Natural killer cell (primary cell): ENCODE measurements at regions not wholly inside any gene's neighbourhood (a gene's known extent, or its start where the extent isn't known, plus 50 kb on each side); places are given as distances from the start of the nearest gene placed in this dataset.

Source experiments
- ATAC-seq, 3 donors: fragments of 150-1000 bp in 2 of 3; fragments of 200-7000 bp in 1 of 3; cut with Tn5 transposase; 1 replicate in 1 of 3; 2 replicates in 2 of 3; pipeline ENCODE4 v1.10.0; 2021; ENCODE audit warnings: mild to moderate bottlenecking in 2 of 3, moderate library complexity in 2 of 3
- DNase-seq, 2 donors: peaks; one replicate each; pipeline versions ENCODE4 v3.0.0 to v3.0.0-alpha.2; 2013 to 2021; ENCODE audit warnings: mixed read lengths in 1 of 2
- H3K27ac ChIP-seq: one replicate; pipeline ENCODE4 v1.5.1; 2013; ENCODE audit warnings: mild to moderate bottlenecking, low read length
- H3K27me3 ChIP-seq: one replicate; pipeline ENCODE4 v1.6.1; 2013; ENCODE audit warnings: low read length; ENCODE audit not compliant: control insufficient read depth, insufficient read depth
- H3K36me3 ChIP-seq: one replicate; pipeline ENCODE4 v1.6.1; 2013; ENCODE audit warnings: low read length; ENCODE audit not compliant: control insufficient read depth, insufficient read depth
- H3K4me1 ChIP-seq: one replicate; pipeline ENCODE4 v1.6.1; 2013; ENCODE audit warnings: low read length; ENCODE audit not compliant: control insufficient read depth, insufficient read depth
- H3K4me3 ChIP-seq: one replicate; pipeline ENCODE4 v1.5.1; 2013; ENCODE audit warnings: low read length
- H3K9me3 ChIP-seq: one replicate; pipeline ENCODE4 v1.6.1; 2013; ENCODE audit warnings: low read length; ENCODE audit not compliant: control insufficient read depth, insufficient read depth
- H3K27ac Mint-ChIP-seq, 2 donors: one replicate each; pipeline ENCODE4 v1.8.0; 2022; ENCODE audit warnings: mild to moderate bottlenecking in 2 of 2, mixed read lengths in 2 of 2, moderate library complexity in 1 of 2
- H3K27me3 Mint-ChIP-seq, 2 donors: one replicate each; pipeline ENCODE4 v1.8.0; 2022; ENCODE audit warnings: low read depth in 2 of 2, mixed read lengths in 2 of 2
- H3K36me3 Mint-ChIP-seq: one replicate; pipeline ENCODE4 v1.8.0; 2022; ENCODE audit warnings: mixed read lengths
- H3K4me1 Mint-ChIP-seq, 2 donors: one replicate each; pipeline ENCODE4 v1.8.0; 2022; ENCODE audit warnings: mixed read lengths in 2 of 2
- H3K4me3 Mint-ChIP-seq: one replicate; pipeline ENCODE4 v1.8.0; 2022; ENCODE audit warnings: mild to moderate bottlenecking, moderate library complexity, mixed read lengths
- H3K9me3 Mint-ChIP-seq, 2 donors: one replicate each; pipeline ENCODE4 v1.8.0; 2022; ENCODE audit warnings: mixed read lengths in 2 of 2
- WGBS: methylation state at CpG from one replicate; pipeline ENCODE4 v1.1.7; 2013; ENCODE audit warnings: missing lambda C conversion rate; ENCODE audit not compliant: insufficient coverage; 5-methylcytosine and 5-hydroxymethylcytosine counted together
- intact Hi-C: fragments of 100-400 bp; cut with micrococcal nuclease; formaldehyde crosslinking; loops from one replicate; pipeline ENCODE4 v1.14.2; 2022
- TF ChIP-seq, protein P1 (sequence below): fragments of 200-600 bp; IDR thresholded peaks from one replicate; pipeline ENCODE4 v1.8.0; 2022; ENCODE audit warnings: antibody characterized with exemption

DNA sequence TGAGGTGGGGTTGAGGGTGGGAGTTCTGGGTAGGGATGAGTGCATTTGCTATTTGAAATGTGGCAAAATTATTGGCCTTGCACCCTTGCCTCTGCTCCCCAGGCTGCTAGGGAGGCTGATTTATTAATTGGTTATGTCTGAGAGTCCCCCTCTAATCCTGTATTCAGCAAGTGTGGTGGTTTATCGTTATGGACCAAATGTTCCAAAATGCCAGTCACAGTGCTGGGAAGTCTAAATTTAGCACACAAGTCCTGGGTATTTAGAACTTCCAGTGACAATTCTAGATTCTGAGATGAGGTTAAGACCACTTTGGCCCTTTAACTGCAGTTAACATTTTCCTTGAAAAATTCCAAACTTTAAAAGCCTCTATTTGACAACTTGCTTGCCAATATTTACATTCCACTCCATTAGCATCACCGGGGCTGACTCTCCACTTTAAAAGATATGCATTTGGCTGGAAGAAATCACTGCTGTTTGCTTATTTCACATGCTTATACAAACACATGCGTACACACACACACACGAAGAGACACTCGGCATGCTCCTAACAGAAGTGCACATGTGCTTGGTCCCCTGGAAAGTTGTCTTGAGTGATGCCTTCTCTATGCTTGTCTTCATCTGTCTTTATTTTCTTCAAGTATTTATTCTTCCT is 247.7 kb downstream of the IL20RB start:
- H3K4me1 Mint-ChIP-seq: no peaks in the 10 kb centered on the region
- no peaks in the 10 kb centered on the region for H3K36me3 ChIP-seq
- no peaks in the 10 kb centered on the region for H3K9me3 ChIP-seq
- ATAC-seq: no peak
- no peaks in the 10 kb centered on the region for H3K36me3 Mint-ChIP-seq
- H3K27me3 Mint-ChIP-seq: peaks cover 0 to 2% of the 10 kb centered on the region in 2 donors
- no peak overlapping the region for H3K4me3 ChIP-seq
- no peaks in the 10 kb centered on the region for H3K4me1 ChIP-seq
- H3K27ac Mint-ChIP-seq: no peak overlapping the region
- TF ChIP-seq, protein P1, sequence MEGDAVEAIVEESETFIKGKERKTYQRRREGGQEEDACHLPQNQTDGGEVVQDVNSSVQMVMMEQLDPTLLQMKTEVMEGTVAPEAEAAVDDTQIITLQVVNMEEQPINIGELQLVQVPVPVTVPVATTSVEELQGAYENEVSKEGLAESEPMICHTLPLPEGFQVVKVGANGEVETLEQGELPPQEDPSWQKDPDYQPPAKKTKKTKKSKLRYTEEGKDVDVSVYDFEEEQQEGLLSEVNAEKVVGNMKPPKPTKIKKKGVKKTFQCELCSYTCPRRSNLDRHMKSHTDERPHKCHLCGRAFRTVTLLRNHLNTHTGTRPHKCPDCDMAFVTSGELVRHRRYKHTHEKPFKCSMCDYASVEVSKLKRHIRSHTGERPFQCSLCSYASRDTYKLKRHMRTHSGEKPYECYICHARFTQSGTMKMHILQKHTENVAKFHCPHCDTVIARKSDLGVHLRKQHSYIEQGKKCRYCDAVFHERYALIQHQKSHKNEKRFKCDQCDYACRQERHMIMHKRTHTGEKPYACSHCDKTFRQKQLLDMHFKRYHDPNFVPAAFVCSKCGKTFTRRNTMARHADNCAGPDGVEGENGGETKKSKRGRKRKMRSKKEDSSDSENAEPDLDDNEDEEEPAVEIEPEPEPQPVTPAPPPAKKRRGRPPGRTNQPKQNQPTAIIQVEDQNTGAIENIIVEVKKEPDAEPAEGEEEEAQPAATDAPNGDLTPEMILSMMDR: no peak
- H3K9me3 Mint-ChIP-seq: peaks cover 0 to 4% of the 10 kb centered on the region in 2 donors
- H3K27me3 ChIP-seq: no peaks in the 10 kb centered on the region
- no peak for DNase-seq
- H3K27ac ChIP-seq: no peak overlapping the region
- H3K4me3 Mint-ChIP-seq: no peak overlapping the region
- intact Hi-C loops: no loop called here
- WGBS: 79% methylated on average over 5 of the region's 5 CpGs

DNA sequence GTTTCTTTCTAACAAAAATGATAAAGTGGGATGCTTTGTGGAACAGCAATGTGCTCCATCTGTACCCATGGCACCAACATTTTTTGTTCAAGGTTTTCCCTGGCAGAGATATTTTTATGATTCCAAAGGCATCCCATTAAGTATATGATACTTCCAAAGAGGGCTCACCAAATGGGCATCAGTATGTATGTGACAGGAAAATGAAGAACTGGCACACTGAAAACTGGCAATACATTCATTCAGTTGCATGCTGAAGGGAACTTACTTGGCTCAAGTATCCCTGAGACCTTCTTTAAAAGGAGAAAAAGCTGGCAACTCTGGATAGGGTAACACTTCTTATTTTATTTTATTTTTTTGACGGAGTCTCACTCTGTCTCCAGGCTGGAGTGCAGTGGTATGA is 249.8 kb downstream of the IL20RB start:
- Mint-ChIP-seq H3K4me3 (no peak overlapping the region), H3K4me1 (no peaks in the 10 kb centered on the region), H3K36me3 (no peaks in the 10 kb centered on the region), H3K27ac (no peak overlapping the region), H3K9me3 (peaks cover 0 to 4% of the 10 kb centered on the region in 2 donors), H3K27me3 (peaks cover 0 to 2% of the 10 kb centered on the region in 2 donors)
- Histone ChIP-seq H3K9me3 (peaks cover 5% of the 10 kb centered on the region), H3K36me3 (no peaks in the 10 kb centered on the region), H3K27me3 (no peaks in the 10 kb centered on the region), H3K4me3 (no peak overlapping the region), H3K4me1 (no peaks in the 10 kb centered on the region), H3K27ac (no peak overlapping the region)
- ATAC-seq (no peak), DNase-seq (no peak)
- intact Hi-C loops: no loop called here
- 92% methylated on average over 1 of the region's 1 CpG for WGBS
- TF ChIP-seq, protein P1: no peak

DNA sequence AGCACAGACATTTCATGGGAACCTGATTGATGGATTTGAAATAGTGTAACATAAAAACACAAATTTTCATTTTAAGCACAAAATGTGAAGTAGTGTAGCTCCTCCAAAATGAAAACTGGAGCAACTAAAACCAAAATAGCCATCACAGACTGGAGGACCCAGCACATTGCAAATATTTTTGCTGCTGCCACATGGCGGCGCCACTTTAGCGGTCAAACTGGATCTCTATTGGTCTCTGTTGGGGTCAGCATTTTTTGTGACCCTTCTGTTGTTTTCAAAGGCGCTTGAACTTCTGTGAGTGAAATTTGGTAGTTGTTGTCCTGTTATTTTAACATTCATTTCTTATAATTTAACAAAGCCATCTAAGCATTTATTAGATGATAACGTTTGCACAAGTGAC is 259.9 kb downstream of the IL20RB start:
- Mint-ChIP-seq H3K4me3 (no peak overlapping the region), H3K27me3 (no peaks in the 10 kb centered on the region), H3K9me3 (peaks cover 3 to 6% of the 10 kb centered on the region in 2 donors), H3K36me3 (no peaks in the 10 kb centered on the region), H3K4me1 (no peaks in the 10 kb centered on the region), H3K27ac (no peak overlapping the region)
- no peak overlapping the region for H3K27ac ChIP-seq
- no peak for ATAC-seq
- no peaks in the 10 kb centered on the region for H3K4me1 ChIP-seq
- no peaks in the 10 kb centered on the region for H3K27me3 ChIP-seq
- no peak overlapping the region for H3K4me3 ChIP-seq
- no peaks in the 10 kb centered on the region for H3K9me3 ChIP-seq
- H3K36me3 ChIP-seq: no peaks in the 10 kb centered on the region
- intact Hi-C loops: no loop called here
- TF ChIP-seq, protein P1: no peak
- 30% methylated on average over 3 of the region's 5 CpGs for WGBS
- no peak for DNase-seq
